HT-29 (cell line): ENCODE measurements at regions not wholly inside any gene's neighbourhood (a gene's known extent, or its start where the extent isn't known, plus 50 kb on each side); places are given as distances from the start of the nearest gene placed in this dataset.

Experiments
- DNase-seq: peaks from one replicate; pipeline ENCODE4 v3.0.0-alpha.2; 2015; ENCODE audit warnings: low spot score

DNA sequence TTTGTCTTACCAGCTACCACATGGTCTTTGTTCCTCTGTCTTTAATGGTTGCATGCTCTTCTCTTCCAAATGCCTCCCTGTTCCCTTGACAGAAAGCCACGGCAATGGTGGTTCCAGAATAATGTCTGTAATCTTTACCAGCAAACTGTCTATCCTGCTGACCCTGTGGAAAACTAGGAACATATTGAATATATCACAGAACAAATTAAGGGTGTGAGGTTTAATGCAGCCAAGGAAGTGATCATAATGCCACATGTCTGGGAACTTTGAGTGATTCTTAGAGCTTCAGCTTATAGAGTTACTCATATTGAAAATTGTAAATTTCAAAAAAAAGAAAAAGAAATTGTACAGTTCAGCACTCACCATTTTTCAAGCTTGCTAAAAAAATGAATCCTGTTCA, 282.9 kb upstream of the RARB start:
- no peak for DNase-seq

- DNase-seq: no peak
These were observed 277.9 kb upstream of the RARB start for GRCh38 chr3:25150199-25150598.

DNA sequence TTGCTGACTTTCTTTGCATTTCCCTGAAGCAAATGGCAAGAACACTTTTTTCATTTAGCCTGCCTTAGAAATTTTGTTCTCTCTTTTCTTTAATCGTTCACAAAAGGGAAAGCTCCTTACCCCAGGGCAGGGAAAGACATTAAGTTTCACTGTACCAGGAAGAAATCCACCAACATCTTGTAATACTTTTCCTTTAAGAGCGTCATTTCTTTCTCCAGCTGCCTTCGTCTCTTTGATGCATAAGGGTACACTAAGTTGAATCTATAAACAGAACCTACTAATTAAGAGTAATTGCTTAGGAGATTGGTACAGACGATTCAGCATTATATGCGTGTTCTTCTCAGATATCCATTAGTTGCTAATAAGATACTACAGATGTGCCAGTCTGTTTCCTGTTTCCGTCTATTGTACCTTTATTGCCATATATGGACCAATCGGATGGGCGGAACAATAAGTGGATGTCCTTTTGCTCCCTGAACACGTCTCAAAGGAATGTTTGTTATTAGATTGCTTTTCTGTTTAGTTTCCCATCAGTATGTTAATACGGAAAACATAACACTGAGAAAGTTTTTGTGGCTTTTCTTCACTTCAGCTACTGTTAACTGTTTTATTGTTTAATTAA, 276.7 kb upstream of the RARB start:
- DNase-seq: no peak

DNA sequence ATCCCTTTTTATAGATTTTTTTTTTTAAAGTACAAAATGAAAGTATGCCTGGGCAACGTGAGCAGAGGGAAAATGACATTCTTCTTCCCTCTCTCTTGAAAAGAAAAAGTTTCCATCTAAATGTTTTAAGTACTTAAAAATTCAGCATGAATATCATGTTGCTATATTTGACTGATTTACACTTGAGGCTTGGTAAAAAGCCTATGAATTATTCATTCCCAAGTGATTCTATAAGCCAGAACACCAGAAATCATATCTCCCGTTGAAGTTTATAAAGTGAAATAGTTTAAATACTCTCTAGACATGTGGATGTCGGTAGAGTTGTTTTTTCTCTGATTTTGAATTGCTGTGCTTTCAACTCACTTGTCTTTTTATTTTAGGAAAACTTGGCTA, 276.2 kb upstream of the RARB start:
- DNase-seq: no peak

- DNase-seq: no peak
These were observed 274.9 kb upstream of the RARB start for GRCh38 chr3:25153136-25153535.

- no peak for DNase-seq
These were observed 274.5 kb upstream of the RARB start for GRCh38 chr3:25153561-25153960.

GRCh38 chr3:25155652-25156471, 272.2 kb upstream of the RARB start:
- no peak for DNase-seq

DNA sequence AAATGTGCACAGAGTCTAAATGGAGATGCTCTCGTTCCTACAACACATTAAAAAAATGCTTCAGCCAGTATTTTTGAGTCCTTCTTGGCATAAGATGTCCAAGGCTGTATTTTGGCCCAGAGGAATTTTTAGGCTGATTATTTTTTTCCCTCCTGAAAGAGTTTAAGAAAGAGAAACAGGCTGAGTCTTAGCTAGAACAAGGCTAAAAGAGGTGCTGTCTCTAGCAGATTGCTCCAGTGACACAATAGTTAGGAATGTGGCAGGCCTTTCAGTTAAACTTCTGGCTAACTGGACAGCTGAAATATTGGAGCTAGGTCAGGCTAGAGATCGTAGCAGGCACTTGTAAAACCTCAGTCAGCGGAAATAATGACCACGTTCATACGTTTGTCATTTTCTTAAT, 271.4 kb upstream of the RARB start:
- no peak for DNase-seq

DNA sequence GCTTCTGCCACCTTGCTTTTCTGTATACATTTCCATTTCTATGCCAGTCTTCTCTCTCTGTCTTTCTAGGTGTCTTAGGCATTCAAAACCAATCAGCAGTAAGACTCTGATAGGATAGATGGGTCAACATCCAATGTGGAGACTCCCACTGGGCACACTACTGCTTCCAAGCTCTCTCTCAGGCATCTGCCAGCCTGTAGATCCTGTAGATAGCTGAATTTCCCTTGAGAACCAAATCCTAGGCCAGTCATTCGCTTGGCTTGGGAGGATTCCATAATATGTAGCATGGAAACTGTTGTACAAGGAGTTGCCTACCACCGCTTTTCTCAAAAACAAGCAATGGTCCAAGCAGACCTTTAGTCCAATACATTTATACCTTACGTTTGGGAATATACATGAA, 262.8 kb upstream of the RARB start:
- no peak for DNase-seq

DNA sequence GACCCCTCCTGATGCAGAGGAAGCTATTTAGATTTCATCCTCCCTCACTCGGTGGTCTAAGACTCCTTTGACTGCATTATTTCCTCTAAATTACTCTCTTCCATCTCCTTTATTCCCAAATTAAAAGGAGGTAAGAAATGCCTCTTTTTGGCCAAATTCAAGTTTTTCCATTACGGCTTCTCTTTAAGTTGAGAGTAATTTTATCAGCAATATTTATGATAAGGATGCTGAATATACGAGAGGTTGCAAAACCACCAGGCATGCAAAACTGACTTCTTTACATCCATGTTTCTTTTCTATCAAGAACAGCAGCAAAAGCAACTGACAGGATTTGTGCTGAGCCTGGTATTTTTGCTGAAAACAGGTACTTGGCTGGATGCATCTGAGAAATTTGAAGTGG, 262.0 kb upstream of the RARB start:
- no peak for DNase-seq

- DNase-seq: no peak
These were observed 258.9 kb upstream of the RARB start for GRCh38 chr3:25169151-25169550.

GRCh38 chr3:25170021-25170420, 258.0 kb upstream of the RARB start:
- DNase-seq: no peak

- DNase-seq: no peak
These were observed 256.8 kb upstream of the RARB start for GRCh38 chr3:25171118-25171807.

- DNase-seq: no peak
These were observed 256.2 kb upstream of the RARB start for GRCh38 chr3:25171897-25172296.

- DNase-seq: no peak
These were observed 254.5 kb upstream of the RARB start for GRCh38 chr3:25173606-25174005.

GRCh38 chr3:25174251-25174650, 253.8 kb upstream of the RARB start:
- no peak for DNase-seq

- DNase-seq: no peak
These were observed 251.0 kb upstream of the RARB start for GRCh38 chr3:25177041-25177440.

DNA sequence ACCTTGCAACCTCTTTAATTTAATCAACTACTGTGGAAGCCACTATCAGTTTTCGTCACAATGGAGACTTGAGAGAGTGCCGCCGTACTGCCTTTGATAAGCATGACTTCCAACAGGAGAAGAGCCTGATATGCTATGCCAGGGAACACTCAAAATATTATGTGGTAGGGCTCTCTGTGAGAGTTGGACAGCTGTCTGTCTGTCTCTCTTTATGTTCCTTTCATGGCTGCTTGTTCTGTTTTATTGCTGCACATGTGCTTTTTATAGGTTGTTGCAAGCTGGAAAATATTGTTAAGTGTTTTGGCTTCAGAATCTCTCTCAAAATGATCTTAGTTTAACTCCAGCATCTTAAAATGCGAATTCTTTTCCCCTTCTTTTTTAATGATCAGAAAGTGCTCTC, 249.4 kb upstream of the RARB start:
- DNase-seq: no peak

DNA sequence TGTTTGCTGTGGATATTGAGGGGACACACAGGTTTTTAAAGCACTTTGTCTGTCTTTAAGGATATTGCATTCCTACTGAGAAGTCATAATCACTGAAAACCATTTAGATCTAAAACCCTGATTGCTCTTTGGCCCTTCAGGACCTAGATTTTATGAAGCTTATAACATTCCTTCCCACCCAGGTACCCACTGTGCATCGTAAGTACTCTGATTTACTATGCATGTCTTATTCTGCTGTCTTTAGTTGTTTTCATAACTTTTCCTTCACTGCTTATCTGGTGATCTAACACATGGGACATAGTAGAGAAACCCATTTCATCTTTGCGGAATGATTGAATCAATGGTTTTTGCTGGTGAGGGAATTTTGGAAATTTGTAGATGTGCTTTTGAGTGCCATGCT, 247.0 kb upstream of the RARB start:
- DNase-seq: no peak

- DNase-seq: no peak
These were observed 245.3 kb upstream of the RARB start for GRCh38 chr3:25182794-25183193.

- DNase-seq: no peak
These were observed 243.3 kb upstream of the RARB start for GRCh38 chr3:25184641-25185250.

DNA sequence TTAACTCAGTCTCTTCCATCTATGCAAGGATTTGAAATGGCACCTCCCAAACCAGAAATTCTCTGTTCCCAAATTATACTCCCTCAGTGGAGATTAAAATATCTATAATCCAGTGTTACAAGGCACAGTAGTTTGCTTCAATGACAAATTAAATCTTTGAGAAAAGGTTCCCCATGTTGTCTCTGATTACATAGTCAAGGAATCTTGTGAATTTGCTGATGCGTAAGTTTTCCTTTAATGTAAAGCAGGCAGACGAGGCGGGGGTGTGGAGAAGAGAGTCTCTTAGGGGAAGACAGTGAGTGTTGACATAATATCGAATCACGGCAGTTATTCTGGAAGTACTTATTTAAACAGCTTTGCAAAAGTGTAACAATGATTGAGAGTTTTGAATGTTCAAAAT, 236.4 kb upstream of the RARB start:
- no peak for DNase-seq
